ENCODE measurements at regions not wholly inside any gene's neighbourhood (a gene's known extent, or its start where the extent isn't known, plus 50 kb on each side); places are given as distances from the start of the nearest gene placed in this dataset.

DNA sequence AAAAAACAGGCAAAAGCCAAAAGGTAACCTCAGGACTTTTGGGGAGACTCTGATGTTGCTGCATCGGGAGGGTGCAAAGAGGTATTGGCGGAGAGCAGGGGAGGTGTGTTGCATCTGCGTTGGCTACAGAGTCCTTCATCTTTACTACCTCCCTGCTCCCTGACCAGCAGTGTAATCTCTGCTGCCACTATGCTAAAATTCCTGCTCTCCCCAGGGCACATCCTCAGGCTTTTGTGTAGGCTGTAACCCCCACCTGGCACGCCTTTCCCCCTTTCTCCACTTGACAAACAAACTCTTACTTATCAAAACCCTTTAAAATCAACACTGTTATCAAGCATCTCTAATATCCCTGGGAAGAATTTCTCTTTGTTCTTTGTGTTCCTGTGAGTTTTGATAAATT is 435.3 kb downstream of the HAPSTR1 start:
- DNase-seq (ENCODE audit: low spot score) = no peak
- intact Hi-C loops (cut with DNase I) = no loop called here

DNA sequence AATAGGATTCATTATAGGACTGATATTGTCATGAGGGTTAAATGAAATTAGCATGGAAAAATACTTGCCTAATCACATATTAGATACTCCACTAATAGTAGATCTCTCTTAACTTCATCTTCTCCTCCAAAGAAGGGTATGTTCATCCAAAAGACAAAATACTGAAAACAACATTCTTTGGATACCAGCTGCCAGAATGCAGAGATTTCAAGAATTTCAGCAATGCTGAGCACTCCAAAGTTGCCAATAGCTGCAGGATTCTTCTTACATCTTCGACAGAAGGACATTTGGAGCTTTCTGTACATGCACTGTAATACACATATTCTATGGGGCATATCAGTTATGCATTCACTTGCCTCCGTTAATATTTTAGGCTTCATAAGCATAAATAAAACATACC is 436.5 kb downstream of the HAPSTR1 start:
- intact Hi-C loops (cut with DNase I) = no loop called here
- DNase-seq (ENCODE audit: low spot score) = no peak

DNA sequence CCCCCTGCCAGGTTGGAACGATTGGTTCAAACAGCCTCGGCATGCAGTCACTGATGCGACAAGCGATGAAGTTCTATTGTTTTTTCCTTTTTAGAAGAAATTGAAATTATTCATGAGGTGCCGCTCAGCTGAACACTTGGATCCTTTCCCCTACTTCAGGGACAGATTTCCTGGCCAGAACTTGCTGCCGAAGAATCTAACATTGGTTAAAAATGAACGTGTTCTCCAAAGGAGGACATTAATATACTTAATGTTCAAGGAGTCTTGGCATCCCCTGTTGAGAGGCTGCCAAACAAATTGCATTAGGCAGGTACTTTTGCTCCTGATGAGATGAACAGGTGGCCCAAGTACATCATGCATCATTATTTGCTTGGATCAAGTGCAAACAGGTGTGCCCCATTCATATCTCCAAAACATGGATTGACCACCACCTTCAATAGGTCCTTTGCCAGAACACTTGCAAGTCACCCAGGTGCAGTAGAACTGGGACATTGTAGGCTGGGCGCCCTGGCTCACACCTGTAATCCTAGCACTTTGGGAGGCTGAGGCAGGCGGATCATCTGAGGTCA is 437.2 kb downstream of the HAPSTR1 start:
- intact Hi-C loops (cut with DNase I) = no loop called here
- DNase-seq (ENCODE audit: low spot score) = no peak

DNA sequence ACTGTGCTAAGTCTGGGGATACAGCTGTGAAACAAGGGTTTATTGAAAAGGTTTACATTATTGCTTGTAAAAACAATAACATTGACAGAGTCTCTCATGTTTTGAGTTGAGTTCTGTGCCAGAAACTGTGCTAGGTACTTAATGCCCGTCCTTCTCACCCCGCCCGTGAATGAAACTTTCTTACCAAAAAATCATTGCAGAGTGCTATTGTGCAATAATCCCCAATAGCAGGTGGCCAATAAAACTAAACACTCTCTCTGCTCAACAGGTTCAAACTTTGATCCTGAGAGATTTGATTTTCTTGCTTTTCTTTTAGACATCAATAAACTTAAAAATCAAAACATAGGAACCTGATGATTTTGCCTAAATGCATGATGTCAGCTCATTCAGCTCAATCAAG is 441.6 kb downstream of the HAPSTR1 start:
- intact Hi-C loops (cut with DNase I) = no loop called here
- no peak for DNase-seq (ENCODE audit: low spot score)

DNA sequence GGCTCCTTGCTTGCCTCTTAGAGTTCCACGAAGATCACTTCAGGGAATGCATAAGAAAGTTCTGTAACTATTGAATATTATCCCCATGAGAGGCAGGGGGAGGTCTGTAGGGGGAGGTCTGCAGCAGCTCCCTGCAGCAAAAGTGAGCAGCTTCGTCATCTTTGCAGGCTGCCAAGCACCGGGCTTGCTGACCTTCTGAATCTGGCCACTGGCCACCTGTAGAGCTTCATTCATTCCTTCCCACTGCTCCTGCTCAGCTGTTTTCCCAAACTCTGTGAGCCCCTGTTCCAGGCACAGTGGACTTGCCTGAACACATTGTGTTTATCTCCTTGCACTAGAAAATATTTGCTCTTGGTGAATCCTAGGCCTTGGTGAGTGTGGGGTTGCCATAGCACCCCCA is 443.3 kb downstream of the HAPSTR1 start:
- intact Hi-C loops (cut with DNase I) = no loop called here
- DNase-seq (ENCODE audit: low spot score) = no peak

DNA sequence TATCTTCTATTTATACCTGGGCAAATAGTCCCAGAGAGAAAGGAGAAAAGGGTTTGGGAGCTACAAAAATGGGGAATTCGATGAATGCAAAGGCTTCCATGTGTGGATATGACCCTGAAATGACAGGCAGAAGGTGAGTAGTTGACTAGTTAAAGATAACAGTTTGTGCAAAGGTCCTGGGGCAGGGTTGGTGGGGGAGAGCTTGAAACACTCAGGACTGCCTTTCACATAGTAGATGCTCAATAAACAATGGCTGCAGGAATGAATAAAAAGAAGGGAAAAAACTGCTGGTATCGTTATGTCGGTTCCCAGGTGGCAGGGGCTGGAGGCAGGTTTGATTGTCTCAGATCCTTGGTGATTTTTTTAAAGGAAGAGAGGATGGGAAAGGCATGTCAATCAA is 445.5 kb downstream of the HAPSTR1 start:
- intact Hi-C loops (cut with DNase I) = no loop called here
- DNase-seq (ENCODE audit: low spot score) = no peak

DNA sequence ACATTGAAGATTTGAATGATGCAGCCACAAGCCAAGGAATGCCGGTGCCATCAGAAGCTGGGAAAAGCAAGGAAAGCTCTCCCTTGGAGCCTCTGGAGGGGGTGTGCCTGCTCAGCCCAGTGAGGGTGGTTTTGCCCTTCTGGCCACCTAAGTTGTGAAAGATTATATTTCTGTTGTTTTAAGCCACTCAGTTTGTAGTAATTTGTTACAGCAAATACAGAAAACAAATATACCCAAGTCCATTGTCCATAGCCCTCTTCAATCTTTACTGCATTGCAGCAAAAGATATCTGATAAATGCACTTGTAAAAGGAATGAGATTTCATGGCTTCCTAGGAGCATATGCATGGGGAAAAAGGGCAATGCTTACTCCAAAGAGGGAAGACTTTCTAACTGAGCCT is 447.9 kb downstream of the HAPSTR1 start:
- no peak for DNase-seq (ENCODE audit: low spot score)
- intact Hi-C loops (cut with DNase I) = no loop called here

DNA sequence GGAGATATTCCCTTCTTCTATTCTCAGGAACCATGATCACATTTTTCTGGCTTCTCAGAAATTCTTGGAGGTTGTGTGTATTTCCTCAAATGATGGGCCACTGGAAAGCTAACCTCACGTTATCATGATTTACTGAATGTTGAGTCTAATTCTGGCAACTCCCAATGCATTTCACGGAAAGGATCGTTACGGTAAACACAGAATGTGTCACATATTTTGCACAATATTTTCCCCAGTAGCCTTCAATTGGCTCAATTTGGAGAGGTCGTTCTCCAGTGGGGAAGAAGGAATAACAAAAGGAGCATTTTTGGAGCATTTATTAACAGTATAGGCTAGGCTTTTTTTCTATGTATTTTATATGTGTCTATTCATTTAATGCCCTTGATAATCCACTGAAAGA is 450.3 kb downstream of the HAPSTR1 start:
- intact Hi-C loops (cut with DNase I) = no loop called here
- DNase-seq (ENCODE audit: low spot score) = no peak

DNA sequence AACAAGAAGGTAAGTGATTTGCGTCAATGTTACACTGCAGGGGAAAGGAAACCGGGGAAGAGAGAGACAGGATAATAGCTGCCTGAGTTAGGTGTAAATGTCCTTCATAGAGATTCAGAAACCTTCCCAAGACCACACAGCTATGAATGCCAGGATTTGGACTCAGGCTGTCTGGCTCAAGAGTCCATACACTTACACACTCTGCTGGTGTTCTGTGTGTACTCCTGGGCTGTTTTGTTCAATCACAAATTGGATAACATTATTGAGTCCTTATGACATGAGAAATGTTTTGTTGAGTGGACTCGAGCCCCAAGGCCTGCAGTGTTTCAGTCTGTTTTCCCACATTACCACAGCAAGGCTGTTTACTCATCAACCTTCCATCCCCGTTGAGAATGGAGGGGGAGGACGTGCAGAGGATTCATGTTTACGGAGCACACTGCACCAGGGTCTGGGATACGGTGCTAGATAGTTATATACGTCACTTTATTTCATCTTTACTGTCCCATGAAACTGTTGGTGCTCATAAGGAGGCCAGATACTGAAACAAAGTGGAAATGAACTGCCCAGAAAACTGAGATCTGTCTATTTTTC is 450.8 kb downstream of the HAPSTR1 start:
- no peak for DNase-seq (ENCODE audit: low spot score)
- intact Hi-C loops (cut with DNase I) = no loop called here

DNA sequence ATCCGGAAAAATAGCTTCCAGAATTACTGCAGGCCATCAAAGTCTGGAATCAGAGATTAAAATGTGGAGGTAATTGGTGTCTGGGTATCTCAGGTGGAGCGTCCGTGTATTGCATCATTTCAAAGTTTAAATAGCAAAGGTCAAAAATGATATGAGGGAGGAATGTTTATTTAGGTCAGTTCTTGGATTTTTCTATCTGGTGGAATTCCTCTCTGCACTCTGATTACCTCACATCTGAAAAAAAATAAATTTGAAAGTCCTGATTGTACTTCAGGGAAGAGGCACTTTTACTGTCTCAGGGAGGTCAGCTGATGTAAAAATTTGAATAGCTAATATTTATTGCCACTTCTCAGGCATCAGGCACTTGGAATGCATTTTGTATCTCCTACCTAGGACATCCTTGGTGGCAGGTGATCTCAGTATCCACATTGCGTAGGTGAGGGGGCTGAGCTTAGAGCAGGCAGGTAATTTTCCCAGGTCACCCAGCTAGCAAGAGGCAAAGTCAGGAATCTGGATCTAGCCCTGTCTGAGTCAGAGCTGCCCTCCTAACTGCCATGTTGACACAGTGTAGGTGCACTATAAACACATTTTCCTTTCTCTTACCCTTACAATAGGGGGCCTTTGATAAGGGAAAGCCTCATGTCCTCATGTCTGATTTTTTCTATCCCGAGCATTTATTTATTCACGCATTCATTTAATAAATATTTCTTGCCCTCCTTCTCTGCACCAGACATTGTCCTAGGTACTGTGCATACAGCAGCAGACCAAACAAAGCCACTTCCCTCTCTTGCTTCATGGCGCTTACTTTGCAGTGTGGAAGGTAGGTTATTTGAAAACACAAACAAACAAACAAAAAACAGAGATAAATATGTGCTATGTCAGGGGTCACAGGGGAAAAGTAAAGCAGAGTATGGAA is 454.3 kb downstream of the HAPSTR1 start:
- DNase-seq (ENCODE audit: low spot score) = no peak
- intact Hi-C loops (cut with DNase I) = no loop called here

DNA sequence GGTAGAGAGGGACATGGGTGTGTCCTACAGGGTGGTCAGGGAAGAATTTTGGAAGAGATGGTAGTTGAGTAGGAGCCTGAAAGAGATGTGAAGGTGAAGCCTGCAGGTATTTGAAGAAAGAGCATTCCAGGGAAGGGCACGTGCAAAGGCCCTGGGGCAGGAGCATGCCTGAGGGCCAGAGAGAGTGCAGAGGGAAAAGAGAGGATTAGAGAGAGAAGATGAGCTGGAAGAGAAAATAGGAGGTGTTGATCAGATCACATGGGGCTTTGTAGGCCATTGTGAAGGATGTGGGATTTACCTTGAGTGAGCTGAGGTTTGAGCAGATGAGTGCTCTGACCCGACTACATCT is 455.0 kb downstream of the HAPSTR1 start:
- intact Hi-C loops (cut with DNase I) = no loop called here
- DNase-seq (ENCODE audit: low spot score) = no peak

DNA sequence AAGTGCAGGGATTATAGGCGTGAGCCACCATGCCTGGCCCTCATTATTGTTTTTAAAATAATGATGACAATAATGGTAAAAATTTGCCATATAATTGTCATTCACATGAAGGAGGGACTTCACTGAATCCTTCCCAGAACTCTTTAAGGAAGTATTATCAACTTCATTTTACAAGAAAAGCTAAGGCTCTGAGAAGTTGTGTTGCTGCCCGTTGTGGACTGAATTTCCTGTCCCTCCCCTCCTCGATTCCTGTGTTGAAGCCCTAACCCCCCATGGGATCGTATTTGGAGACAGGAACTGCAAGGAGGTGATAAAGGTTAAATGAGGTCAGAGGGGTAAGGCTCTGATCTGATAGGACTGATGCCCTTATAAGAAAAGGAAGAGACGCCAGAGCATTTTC is 458.0 kb downstream of the HAPSTR1 start:
- intact Hi-C loops (cut with DNase I) = no loop called here
- no peak for DNase-seq (ENCODE audit: low spot score)

DNA sequence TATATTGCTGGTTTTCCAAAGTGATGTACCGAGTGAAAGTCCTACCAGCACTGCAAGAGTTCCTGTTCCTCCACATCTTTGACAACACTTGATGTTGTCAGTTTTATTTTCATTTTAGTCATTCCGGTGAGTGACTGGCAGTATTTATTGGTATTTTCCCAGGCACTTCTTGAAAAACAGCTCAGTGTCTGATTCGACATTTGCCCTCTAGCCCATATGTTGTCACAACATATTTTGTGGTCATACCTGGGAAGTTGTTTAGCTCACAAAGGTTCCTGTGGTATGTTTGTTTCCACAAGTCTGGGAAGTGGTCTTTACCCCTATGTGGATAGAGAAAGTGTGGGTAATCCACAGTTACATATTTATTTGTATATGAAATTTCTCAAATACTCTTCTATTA is 463.6 kb downstream of the HAPSTR1 start:
- intact Hi-C loops (cut with DNase I) = no loop called here
- no peak for DNase-seq (ENCODE audit: low spot score)

DNA sequence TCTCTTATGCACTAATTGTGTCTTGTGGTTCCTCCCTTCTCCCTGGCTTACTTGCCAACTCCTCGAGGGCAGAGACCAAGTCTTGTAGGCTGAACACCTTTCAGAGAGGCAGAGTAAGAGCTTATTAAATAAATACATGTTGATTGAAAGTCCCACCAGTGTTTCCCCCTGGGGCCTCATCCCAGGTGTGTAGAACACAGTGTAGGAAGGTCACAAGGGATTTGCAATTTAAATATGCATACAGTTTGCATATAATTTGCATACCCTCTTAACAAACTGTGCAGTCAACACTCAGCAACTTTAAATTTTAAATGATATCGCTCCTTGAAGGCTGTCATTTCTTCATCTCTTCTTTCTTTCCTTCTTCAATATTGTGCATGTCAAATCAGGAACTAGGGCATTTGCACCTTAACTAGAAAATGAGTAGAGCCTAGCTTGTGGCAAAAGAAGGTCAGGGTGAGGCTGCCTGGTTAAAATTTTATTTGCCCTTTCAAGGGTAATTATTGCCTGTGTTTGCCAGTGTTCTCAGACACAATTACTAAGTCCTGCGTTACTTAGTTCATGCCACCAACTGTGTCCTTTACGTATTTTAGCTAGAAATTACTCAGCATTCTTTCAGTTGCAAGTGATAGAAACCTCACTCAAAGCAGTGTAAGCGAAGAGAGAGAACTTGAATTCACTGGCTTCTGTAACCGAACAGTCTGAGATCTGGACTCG is 465.7 kb downstream of the HAPSTR1 start:
- intact Hi-C loops (cut with DNase I) = no loop called here
- DNase-seq (ENCODE audit: low spot score) = no peak

DNA sequence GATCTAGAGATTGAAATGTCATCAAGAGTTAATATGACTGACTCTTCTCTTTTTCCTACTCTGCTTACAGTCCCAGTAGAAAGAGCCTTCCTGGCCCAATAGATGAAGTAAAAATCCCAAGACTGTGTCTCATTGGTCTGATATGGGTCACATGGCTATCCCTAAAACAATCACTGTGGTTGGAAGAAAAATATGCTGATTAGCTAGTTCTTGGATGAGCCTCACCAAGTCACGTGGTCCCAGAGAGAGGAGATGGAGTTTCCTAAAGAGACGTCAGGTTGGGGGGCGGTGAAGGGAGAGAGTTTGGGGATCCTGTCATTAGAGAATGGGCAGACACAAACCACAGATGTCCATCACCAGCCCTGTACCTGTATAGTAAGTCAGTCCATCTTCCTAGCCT is 466.3 kb downstream of the HAPSTR1 start:
- no peak for DNase-seq (ENCODE audit: low spot score)
- intact Hi-C loops (cut with DNase I) = no loop called here

DNA sequence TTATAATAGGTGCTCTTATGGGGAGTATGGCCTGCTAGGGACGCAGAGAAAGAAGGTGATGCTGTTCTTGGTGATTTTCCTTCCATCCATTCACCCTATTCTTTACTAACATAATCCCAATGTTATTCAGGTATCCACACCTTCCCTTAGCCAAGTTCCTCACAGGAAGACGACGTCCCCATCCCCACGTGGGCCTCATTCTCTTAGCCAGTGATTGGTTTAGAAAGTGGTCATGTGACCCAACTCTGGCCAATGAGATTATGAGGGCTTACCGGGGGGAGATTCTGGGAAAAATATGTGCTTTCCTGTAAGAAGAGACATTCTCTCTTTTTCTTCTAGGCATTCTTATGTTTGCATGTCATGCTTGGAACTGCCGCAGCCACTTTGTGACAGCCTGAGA is 474.7 kb downstream of the HAPSTR1 start:
- intact Hi-C loops (cut with DNase I) = no loop called here
- no peak for DNase-seq (ENCODE audit: low spot score)

DNA sequence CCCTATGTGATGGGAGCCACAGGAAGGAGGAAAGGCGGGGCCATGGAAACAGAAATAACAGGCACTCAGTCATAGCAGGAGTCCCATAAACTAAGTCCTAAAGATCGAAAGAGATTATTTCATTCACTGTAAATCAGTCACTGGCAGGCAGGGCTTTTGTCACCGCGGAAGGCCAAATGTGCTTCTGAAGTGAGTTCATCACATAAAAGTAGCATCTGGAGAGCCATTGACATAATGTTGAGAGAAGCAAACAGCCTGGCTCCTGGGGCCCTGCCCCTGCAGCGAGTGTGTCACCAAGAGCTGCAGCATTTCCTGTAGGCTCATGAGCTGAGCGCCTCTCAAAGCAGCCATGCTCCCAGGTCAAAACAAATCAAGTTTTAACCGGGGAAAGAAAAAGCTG is 476.2 kb downstream of the HAPSTR1 start:
- DNase-seq (ENCODE audit: low spot score) = no peak
- intact Hi-C loops (cut with DNase I) = no loop called here

DNA sequence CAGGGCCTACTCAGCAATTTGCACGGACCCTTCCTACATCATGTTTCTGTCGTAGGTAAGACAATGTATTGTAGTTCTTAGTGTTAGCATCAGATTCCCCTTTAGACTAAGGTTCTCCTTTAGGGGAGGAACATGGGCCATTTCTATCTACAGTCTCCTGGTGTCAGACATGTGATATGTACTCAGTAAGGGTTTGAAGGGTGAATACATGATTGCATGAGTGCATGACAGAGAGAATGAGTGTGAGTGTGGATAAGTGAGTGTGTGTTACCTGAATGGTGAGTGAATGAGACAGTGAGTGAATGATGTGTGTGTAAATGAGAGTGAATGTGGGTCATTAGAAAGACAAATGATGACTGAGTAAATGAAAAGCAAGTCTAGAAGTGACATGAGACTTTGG is 476.8 kb downstream of the HAPSTR1 start:
- DNase-seq (ENCODE audit: low spot score) = no peak
- intact Hi-C loops (cut with DNase I) = no loop called here

DNA sequence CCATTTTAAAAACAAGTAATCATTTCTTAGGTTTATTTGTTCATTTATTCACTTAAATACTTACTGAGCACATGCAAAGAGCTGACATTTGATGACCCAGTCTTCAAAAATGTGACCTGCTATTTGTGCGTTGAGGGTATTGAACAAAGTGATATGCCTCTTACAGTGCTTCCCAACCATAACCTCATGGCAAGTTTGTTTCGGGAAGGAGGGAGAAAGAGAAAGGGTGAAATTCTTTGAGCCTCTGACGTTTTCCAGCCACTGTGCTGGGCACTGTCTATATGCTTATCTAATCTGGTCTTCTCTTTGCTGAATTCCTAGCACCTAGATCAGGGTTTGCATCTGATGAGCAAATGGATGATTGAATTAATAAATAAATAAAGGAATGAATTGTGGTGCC is 479.1 kb downstream of the HAPSTR1 start:
- no peak for DNase-seq (ENCODE audit: low spot score)
- intact Hi-C loops (cut with DNase I) = no loop called here

DNA sequence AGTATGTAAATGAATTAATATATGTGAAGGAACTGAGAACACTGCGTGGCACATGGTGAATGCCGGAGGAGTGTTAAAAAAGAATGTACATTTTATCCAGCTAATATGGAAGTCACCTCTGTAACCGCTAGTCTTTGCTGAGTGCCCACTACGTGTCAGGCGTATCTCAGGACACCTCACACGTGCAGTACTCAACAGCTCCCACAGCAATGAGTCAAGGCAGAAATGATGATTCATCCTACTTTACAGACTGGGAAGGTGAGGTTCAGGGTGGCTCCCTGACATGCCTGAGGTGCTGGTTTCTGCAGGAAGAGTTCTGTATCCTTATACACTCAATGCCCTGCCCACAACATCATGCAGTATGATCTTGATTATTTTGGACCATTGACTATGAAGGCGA is 487.0 kb downstream of the HAPSTR1 start:
- no peak for DNase-seq (ENCODE audit: low spot score)
- intact Hi-C loops (cut with DNase I) = no loop called here

DNA sequence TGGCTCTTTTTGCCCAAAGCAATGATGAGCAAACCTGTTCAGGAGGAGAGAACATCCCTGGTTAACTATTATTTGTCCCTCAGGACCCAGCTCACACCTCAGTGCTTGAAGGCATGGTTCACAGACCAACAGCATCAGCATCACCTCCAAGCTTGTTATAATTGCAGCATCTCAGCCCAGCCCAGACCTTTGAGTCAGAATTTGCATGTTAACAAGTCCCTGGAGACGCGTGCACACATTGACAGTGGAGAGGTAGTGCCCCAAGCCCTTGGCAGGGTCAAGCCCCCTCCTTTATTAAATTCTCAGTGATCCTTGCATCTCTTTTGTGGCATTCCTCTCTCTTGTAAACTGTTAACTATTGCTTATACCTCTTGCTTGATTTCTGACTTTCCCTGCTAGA is 488.6 kb downstream of the HAPSTR1 start:
- intact Hi-C loops (cut with DNase I) = no loop called here
- DNase-seq (ENCODE audit: low spot score) = no peak
